ENCODE measurements at regions not wholly inside any gene's neighbourhood (a gene's known extent, or its start where the extent isn't known, plus 50 kb on each side); places are given as distances from the start of the nearest gene placed in this dataset.
A peak's percentile ranks its signal among the peaks of the same experiment; 100 is the strongest.

DNA sequence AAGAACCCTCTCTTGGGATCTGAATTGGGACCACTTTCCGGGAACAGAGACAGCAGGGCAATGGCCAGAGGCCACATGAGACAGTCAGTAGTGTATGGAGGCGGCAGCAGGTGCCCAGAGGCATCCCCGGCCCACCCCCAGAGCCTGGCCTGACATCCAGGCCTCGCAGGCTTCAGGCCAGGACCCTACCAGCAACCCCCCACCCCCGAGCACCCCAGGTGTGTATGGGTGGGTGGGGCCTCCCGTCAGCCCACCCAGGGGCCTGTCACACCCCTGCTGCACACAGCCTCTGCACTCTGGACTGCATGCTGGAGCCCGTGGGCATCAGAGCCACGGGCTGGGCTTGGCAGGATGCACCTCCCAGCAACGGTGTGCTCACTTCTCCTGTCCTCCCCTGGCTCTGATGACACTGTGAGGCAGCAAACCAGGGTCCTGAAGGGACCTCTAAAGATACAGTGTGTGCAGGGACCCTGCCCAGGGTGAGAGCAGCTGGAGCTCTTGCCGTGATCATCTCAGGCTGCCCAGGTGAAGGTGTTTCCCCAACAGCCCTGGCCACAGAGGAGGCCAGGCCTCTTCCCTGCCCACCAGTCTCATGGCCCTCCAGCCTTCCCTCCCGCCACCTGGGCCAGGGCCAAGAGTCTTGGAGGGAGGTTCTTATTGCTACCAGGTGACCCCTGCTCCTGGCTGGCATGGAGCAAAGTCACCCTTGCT lies 88.8 kb upstream of the SEPTIN5 start:
- no peak for DNase-seq

DNA sequence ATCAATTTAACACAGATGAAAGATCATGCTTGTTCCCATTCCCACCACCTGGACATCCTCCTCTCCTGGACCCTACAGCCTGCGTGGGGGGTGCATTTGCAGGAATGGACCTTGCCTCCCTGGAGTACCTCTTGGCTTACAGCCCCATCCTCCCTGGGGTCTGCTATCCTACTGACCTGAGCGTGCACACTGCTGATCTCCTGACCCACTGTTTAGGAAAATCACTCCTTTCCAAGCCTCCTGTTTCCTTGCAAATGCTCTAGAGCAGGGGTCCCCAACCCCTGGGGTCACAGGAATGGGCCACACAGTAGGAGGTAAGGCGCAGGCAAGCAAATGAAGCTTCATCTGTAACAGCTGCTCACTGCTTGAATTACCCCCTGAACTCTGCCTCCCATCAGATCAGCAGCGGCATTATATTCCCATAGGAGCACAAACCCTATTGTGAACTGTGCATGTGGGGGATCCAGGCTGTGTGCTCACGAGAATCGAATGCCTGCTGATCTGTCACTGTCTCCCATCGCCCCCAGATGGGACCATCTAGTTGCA lies 88.2 kb upstream of the SEPTIN5 start:
- no peak for DNase-seq

DNA sequence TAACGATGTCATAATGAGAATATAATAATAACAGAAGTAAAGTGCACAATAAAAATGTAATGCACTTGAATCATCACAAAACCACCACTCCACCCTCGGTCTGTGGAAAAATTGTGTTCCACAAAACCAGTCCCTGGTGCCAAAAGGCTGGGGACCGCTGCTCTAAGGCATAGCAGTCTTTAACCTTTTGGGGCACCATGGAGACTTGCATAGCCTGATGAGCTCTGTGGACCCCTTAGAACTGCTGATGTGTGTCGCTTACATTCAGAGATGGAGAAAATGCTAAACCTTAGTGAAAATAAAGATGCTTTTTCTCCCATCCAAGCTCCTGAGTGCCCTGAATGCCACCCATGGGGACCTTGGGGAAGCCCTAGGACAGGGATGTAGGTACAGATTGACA lies 87.6 kb upstream of the SEPTIN5 start:
- DNase-seq: no peak

DNA sequence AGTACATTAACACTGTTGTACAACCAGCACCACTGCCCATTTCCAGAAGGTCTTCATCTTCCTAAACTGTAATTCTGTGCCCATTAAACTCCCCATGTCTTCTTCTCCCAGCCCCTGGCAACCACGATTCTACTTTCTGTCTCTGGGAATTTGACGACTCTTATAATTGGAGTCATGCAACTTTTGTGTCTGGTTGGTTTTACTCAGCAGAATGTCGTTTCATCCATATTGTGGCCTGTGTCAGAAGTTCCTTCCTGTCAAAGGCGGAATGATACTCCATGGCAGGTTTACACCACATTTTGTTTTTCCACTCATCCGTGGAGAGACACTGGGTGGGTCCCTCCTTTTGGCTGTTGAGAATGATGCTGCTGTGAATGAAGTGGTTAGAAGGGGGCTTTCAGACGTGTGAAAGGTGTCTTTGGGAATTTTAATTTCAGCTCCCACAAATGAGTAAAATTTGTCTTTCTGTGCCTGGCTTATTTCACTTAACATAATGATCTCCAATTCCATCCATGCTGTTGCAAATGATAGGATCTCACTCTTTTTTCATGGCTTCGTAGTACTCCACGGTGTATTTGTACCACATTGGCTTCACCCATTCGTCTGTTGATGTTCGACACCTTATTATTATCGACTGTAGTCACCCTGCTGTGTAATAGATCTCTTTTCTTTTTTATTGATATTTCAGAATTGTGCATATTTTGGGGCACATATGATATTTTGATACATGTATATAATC lies 86.1 kb upstream of the SEPTIN5 start:
- DNase-seq: no peak

DNA sequence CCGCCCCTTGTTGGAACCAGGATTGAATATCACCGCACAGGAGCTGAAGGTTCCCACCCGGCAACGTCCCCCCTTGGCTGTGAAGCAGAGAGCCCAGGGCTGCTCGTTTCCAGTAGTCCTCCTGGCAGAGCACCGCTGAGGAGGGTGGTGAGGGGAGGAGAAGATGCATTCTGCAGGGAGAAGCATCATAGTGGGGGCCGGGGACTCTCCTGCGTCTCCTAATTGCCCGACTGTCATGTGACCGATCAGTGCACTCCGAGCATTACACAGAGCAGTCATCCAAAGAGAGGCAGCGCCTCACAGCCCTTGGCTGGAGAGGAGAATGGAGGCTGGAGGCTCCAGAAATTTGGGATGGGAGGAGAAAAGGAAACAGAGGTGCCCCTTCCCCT lies 85.0 kb upstream of the SEPTIN5 start:
- DNase-seq: no peak

DNA sequence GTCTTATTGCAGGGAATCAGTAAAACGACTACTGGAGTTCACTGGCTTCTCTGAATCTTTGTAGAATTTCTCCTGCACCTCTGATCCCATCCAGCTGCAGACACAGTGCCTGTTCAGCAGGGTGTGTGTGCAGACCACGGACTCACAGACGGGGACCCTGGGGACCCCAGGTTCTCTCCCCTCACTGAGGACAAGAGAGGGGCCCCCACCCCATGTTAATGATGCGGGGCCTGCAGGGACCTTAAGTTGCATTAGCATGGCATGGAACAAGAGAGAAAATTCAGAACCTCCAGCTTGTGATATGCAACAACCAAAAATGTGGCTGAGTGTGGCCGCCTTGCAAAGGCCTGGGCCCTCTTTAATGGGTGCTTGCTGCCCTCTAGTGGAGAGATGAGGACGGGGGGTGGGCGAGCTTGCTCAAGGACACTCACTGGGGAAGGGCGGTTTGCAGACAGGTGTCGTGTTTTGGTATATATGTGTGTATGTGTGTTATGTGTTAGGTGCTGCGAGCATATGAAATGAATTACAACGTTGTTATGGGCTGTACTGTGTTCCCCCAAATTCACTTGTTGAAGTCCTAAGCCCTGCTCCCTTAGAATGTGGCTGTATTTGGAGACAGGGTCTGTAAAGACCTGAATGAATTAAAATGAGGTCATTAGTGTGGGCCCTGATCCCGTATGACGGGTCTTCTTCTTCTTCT lies 84.4 kb upstream of the SEPTIN5 start:
- DNase-seq: peak; percentile 65

DNA sequence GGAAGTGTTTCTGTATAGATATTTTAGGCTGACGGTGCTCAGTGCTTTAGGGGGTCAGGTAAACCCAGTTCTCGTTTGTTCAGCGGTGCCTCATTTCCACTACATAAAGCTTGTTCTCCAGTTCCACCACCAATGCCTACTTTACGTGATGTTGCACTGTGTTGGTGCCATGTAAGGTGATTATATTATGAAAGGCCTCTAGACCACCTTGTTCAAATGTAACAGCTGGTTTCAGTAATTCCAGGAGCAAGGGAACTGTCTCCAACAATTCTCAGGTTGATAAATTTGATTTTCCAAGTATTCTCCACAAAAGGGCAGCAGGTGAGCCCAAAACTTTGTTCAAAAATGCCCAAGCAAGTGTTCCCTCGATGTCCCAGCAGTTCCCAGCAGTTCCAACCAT lies 83.7 kb upstream of the SEPTIN5 start:
- DNase-seq: no peak

DNA sequence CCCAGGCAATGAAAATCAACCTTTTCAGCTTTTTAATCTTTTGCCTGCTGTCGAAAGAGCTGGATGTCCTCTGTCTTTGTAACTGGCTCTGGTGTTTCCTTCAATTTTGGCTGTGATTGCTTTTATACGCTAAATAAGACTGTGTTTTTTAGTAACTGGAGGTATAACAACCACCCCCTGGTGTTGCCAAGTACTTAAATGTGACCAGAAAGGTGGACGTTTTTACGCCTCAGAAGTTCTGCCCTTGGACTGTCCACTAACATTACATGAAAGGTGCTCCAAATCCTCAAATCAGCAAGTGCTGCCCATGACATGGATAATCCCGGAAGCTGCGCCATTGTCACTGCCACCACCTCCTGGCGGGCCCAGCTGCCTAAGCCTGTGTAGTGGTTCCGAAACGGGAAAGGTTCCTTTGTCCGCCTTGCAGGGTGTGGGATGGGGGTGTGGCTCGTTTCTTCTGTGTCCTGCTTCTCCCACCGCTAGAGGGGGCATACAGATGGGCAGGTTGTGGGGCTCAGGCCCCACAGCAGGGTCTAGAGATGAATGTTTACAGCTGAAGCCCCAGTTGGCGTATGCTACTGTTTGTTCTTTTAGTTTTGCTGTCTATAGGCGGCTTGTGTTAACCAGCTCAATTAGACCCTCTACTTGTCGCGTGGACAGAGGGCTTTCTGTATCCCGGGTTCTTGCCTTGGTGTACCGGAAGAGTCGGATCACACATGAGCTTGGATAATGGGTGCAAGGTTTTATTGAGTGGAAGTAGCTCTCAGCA lies 82.2 kb upstream of the SEPTIN5 start:
- DNase-seq: peak; percentile 50

DNA sequence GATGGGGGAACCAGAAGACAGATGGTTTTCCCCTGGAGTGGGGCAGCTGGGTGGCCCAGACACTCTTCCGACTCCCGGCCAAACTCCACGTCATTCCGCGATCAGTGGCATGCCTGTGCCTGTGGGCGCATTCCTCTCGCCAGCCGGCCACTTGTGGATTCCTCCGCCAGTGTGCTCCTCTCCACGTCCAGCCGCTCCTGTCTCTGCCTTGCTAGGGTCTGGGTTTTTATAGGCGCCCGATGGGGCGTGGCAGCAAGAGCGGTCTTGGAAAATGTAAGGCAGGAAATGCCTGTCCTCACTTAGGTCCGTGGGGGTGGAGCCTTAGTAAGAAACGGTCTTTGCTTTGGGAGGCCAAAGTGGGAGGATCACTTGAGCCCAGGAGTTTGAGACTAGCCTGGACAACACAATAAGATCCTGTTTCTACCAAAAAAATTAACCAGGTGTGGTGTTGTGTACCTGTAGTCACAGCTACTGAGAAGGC lies 81.6 kb upstream of the SEPTIN5 start:
- DNase-seq: peak; percentile 48

DNA sequence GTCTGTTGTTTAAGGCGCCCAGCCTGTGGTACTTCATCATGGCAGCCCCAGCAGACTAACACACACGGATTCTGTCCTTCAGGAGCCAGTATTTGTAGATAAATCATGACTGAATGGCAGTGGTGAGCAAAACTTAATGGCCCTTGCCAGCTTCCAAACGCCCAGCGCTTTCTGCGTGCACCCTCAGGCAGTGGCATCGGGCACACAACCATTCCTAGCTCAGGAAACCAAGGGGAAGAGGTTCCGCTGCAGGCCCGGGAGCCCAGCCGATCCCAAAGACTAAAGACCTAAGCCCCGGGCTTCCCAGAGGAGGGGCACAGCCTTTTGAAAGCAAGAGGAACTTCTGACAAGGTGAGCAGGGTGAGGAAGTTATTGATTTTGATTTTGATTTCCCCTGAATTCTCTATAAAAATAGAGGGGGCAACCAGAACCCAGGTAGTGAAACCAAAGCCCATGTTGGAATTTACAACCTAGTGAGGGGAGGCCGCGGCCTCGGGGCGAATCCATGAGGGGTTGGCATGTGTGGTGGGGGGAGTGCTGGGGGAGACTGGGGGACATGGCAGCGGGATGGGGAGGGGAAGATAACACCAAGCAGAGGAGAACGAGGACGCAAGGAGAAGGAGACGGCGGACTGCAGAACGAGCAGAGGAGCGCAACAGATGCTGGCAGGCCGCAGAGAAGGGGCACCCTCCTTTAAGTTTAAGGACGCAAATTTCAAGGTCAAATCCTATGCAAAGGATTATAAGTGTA lies 79.9 kb upstream of the SEPTIN5 start:
- no peak for DNase-seq

DNA sequence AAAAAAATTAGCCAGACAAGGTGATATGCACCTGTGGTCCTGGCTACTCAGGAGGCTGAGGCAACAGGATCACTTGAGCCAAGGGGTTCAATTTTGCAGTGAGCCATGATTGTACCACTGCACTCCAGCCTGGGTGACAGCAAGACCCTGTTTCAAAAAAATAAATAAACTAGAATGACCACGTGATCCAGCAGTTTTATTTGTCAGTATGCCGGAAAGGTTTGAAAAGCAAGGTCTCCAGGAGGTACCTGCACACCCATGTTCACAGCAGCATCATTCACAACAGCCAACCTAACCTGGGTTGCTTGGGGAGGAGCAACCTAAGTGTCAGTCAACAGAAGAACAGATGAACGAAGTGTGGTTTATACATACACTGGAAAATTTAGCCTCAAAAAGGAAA lies 78.7 kb upstream of the SEPTIN5 start:
- no peak for DNase-seq

DNA sequence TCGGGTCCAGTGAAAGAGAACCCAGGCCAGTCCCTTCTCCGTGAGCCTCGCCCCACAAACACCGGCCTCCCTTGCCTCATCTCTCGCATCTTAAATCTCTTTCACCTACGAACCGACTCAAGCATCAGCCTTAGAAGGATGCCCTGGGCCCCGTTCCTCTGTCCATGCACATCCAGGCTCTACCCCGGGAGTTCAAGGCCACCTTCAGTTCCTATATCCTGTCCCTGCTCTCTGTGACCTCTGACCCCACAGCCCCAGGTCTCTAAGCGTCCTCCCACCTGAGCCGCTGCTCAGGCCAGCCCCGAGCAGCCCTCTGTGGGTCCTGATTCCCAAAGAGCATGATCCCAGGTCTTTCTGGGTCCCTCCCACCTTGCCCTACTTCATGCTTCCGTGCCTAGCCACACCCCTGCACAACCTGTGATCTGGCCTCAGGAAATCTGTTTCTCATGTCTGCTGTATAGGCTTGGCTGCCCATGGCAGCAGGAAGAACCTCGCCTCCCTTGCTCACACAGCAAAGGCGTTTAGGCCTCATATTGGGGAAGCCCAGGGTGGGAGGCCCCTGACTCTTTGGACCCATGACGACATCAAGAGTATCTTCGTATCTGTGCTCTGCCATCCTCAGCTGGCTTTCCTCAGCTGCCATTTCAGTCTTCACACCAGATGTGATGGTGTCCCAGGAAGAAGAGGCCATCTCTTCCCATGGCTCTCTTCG lies 77.5 kb upstream of the SEPTIN5 start:
- no peak for DNase-seq

DNA sequence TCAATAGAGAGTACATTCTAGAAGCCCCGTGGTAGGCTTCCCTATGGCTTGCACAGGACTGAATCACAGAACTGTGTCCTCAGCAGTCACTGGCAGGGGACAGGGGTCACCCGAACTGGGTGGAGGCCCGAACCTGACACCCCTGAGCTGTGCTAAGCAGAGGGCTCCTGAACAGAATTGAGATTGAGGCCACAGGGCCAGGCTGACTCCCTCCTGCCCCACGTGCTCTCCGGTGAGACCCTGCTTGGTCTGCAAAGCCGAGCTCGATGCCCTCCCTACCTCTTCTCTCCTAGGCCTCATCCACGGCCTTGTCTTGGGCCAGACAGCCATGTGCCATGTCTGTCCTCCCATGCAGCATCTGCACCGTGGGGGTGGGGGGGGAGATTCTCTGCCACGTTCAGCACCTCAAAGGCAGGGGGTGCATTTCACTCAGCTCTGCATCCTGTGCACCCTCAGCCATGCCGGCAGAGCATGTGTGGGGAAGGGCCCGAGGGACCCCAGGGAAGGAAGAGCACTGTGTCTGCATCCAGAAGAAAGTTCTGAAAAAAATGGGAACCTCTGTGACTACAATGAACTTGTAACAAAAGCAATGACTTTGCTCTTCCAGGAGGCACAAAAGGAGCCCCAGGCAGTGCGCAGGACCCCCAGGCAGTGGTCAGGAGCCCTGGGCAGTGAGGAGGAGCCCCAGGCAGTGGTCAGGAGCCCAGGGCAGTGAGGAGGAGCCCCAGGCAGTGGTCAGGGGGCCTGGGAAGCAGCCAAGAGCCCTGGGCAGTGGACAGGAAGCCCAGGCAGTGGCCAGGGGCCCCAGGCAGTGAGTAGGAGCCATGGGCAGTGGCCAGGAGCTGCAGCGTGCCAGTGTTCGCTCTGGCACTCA lies 76.7 kb upstream of the SEPTIN5 start:
- DNase-seq: no peak

DNA sequence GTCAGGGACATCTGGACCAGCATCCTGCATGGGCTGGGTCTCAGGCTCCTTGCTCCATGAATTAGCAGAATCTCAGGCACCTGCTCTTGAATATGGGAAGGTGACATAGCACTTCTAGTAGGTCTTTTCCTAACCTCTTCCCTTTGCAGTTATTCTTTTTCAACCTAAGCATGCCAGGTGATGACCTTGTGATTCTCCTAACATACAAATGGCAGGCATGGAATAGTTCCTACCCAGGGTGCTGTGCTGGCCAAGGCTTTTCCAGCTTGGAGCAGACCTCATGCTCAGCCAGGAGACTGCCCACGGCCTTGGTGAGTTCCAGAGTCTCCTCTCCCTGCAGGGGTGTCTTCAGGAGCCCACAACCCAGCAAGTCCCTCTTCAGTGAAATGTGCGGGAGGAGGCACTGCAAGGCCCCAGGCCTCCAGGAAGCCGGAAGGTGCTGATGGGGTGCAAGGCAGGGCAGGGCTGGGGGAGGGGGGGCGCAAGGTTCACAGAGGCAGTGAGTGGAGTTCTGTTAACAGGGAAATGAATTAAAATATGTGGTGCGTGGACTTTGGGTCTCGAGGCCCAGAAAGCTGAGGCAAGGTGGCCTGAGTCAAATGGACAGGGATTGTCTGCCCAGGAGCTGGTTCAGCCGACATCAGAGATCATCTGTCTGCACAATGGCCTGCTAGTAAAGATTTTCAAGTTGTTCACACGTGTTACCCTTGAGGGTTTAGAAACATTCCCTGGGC lies 75.9 kb upstream of the SEPTIN5 start:
- no peak for DNase-seq

DNA sequence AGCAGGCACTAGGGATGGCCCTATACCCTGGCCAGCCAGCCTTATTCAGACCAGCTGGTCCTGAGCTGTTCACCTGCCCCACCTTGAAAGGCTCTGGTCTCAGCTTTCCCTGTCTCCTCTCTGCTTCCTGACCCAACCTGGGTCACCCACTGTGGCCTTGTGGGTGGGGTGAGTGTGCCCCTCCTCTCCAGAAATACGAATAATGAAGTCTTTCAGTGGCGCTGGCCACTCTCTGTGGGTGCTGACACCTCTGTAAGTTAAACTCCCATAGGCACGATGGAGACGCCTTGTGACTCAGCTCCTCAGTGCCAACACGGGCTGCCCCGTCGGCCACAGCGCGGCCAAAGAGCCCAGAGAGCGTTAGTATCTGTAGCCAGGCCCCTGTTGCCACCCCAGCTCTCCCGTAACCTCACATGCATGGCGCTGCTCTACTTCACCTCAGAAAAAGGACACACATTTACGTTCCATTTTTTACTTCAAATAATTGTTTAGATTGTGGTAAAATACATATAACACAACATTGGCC lies 74.6 kb upstream of the SEPTIN5 start:
- no peak for DNase-seq

DNA sequence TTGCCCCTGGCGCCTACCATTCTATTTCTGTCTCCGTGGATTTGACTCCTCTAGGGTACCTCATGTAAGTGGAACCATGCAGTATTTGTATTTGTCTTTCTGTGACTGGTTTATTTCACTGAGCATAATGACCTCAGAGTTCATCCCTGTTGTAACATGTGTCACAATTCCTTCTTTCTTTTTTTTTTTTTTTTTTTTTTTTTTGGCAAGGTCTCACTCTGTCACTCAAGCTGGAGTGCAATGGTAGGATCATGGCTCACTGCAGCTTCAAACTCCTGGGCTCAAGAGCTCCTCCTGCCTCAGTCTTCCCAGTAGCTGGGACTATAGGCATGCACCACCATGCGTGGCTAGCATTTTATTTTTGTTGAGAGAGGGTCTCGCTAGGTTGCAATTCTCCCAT lies 74.0 kb upstream of the SEPTIN5 start:
- DNase-seq: no peak

DNA sequence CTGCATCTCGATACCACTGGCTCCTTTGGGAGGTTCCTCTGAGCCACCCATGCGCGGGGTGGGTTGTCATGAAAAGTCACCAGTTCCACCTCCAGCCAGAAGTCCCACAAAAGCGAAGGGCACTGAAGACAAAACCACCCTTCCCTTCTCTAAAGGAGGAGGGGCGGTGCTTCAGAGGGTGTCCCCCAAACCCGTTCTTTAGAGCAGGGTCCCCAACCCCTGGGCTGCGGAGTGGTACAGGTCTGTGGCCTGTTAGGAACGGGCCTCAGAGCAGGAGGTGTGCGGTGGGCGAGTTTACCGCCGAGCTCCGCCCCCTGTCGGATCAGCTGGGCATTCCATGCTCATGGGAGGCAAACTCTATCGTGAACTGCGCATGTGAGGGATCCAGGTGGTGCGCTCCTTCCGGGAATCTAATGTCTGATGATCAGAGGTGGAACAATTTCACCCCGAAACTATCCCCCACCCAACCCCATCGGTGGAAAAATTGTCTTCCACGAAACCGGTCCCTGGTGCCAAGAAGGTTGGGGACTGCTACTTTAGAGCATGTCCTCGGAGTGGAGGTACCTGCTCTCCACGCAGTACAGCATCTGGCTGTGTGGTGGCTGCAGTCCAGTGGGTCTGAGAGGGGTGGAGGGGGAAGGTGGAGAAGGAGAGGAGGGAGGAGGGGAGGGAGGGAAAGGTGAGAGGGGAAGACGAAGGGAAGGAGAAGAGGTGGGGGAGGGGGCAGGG lies 72.9 kb upstream of the SEPTIN5 start:
- no peak for DNase-seq

DNA sequence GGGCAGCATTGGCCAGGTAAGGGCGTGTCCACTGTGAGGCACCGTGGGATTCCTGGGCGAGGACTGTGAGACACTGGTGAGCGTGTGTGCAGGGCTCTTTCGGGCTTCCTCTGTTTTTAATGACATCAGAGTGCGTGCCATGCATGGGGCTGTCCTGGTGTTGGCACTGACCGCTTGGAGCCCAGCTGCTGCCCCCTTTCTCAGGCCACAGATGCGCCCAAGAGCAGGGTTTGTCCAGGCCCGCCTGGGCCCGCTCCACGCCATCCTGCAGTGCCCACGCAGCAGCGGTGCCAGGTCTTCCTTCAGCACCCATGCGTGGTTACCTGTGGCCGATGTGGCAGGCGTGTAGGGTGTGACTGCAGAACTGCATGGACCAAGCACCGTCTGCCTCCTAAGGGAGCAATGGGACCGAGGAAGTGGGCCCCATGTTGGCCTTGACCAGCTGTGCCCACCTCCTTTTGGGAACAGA lies 72.3 kb upstream of the SEPTIN5 start:
- no peak for DNase-seq
